ENCODE measurements at regions not wholly inside any gene's neighbourhood (a gene's known extent, or its start where the extent isn't known, plus 50 kb on each side); places are given as distances from the start of the nearest gene placed in this dataset.

- Histone ChIP-seq H2AFZ (no peak overlapping the region), H3K4me3 (no peak overlapping the region), H3K4me2 (no peak overlapping the region), H3K9me3 (ENCODE audit: low read depth) (no peaks in the 10 kb centered on the region), H3K79me2 (no peaks in the 10 kb centered on the region), H3K36me3 (replicated peaks; ENCODE audit: insufficient read depth, low read depth) (no peaks in the 10 kb centered on the region), H3K9me2 (replicated peaks; ENCODE audit: insufficient read depth) (no peaks in the 10 kb centered on the region), H4K20me1 (ENCODE audit: insufficient read depth, poor library complexity, severe bottlenecking) (no peaks in the 10 kb centered on the region), H3K27me3 (no peaks in the 10 kb centered on the region), H3K4me1 (ENCODE audit: insufficient read depth) (no peaks in the 10 kb centered on the region), H3K27ac (no peak overlapping the region)
- TF ChIP-seq EZH2 (IDR thresholded peaks at IDR 0.05; ENCODE audit: borderline replicate concordance) (no peak), CTCF (IDR thresholded peaks at IDR 0.05; ENCODE audit: poor library complexity) (no peak), EZH2phosphoT487 (IDR thresholded peaks at IDR 0.05; ENCODE audit: low read depth, severe bottlenecking, unreplicated experiment) (no peak)
- no peak for DNase-seq (ENCODE audit: low spot score)
- WGBS (ENCODE audit: low lambda C conversion rate, missing lambda C conversion rate), result 100% methylated on average over 1 of the region's 1 CpG
Observed at GRCh38 chr4:122522944-122523343, 66.4 kb upstream of the IL2 start.

- H3K27me3 ChIP-seq, result no peaks in the 10 kb centered on the region
- no peak overlapping the region for H2AFZ ChIP-seq
- H3K79me2 ChIP-seq, result no peaks in the 10 kb centered on the region
- 88% methylated on average over 1 of the region's 1 CpG for WGBS (ENCODE audit: low lambda C conversion rate, missing lambda C conversion rate)
- H3K4me2 ChIP-seq, result no peak overlapping the region
- no peaks in the 10 kb centered on the region for H3K36me3 ChIP-seq (replicated peaks; ENCODE audit: insufficient read depth, low read depth)
- H3K27ac ChIP-seq, result no peak overlapping the region
- TF ChIP-seq EZH2phosphoT487 (IDR thresholded peaks at IDR 0.05; ENCODE audit: low read depth, severe bottlenecking, unreplicated experiment) (no peak), EZH2 (IDR thresholded peaks at IDR 0.05; ENCODE audit: borderline replicate concordance) (no peak), CTCF (IDR thresholded peaks at IDR 0.05; ENCODE audit: poor library complexity) (no peak)
- no peak overlapping the region for H3K4me3 ChIP-seq
- H4K20me1 ChIP-seq (ENCODE audit: insufficient read depth, poor library complexity, severe bottlenecking), result no peaks in the 10 kb centered on the region
- H3K4me1 ChIP-seq (ENCODE audit: insufficient read depth), result no peaks in the 10 kb centered on the region
- H3K9me2 ChIP-seq (replicated peaks; ENCODE audit: insufficient read depth), result no peaks in the 10 kb centered on the region
- DNase-seq (ENCODE audit: low spot score), result no peak
- no peaks in the 10 kb centered on the region for H3K9me3 ChIP-seq (ENCODE audit: low read depth)
Observed at GRCh38 chr4:122517345-122517744, 60.8 kb upstream of the IL2 start.

GRCh38 chr4:122516376-122516775 is 59.9 kb upstream of the IL2 start:
- no peaks in the 10 kb centered on the region for H3K4me1 ChIP-seq (ENCODE audit: insufficient read depth)
- no peak overlapping the region for H3K4me2 ChIP-seq
- H3K36me3 ChIP-seq (replicated peaks; ENCODE audit: insufficient read depth, low read depth), result no peaks in the 10 kb centered on the region
- no peak for DNase-seq (ENCODE audit: low spot score)
- H2AFZ ChIP-seq, result no peak overlapping the region
- H3K27me3 ChIP-seq, result no peaks in the 10 kb centered on the region
- H3K4me3 ChIP-seq, result no peak overlapping the region
- H3K27ac ChIP-seq, result no peak overlapping the region
- 76% methylated on average over 1 of the region's 1 CpG for WGBS (ENCODE audit: low lambda C conversion rate, missing lambda C conversion rate)
- H3K9me3 ChIP-seq (ENCODE audit: low read depth), result no peaks in the 10 kb centered on the region
- TF ChIP-seq EZH2phosphoT487 (IDR thresholded peaks at IDR 0.05; ENCODE audit: low read depth, severe bottlenecking, unreplicated experiment) (no peak), EZH2 (IDR thresholded peaks at IDR 0.05; ENCODE audit: borderline replicate concordance) (no peak), CTCF (IDR thresholded peaks at IDR 0.05; ENCODE audit: poor library complexity) (no peak)
- no peaks in the 10 kb centered on the region for H3K79me2 ChIP-seq
- no peaks in the 10 kb centered on the region for H4K20me1 ChIP-seq (ENCODE audit: insufficient read depth, poor library complexity, severe bottlenecking)
- H3K9me2 ChIP-seq (replicated peaks; ENCODE audit: insufficient read depth), result no peaks in the 10 kb centered on the region

GRCh38 chr4:122514671-122515070 is 58.1 kb upstream of the IL2 start:
- Histone ChIP-seq H3K4me3 (no peak overlapping the region), H3K4me1 (ENCODE audit: insufficient read depth) (no peaks in the 10 kb centered on the region), H3K4me2 (no peak overlapping the region), H4K20me1 (ENCODE audit: insufficient read depth, poor library complexity, severe bottlenecking) (no peaks in the 10 kb centered on the region), H3K9me2 (replicated peaks; ENCODE audit: insufficient read depth) (no peaks in the 10 kb centered on the region), H3K79me2 (no peaks in the 10 kb centered on the region), H3K36me3 (replicated peaks; ENCODE audit: insufficient read depth, low read depth) (no peaks in the 10 kb centered on the region), H3K27ac (no peak overlapping the region), H2AFZ (no peak overlapping the region), H3K9me3 (ENCODE audit: low read depth) (no peaks in the 10 kb centered on the region), H3K27me3 (no peaks in the 10 kb centered on the region)
- WGBS (ENCODE audit: low lambda C conversion rate, missing lambda C conversion rate), result 68% methylated on average over 3 of the region's 3 CpGs
- no peak for DNase-seq (ENCODE audit: low spot score)
- TF ChIP-seq EZH2 (IDR thresholded peaks at IDR 0.05; ENCODE audit: borderline replicate concordance) (no peak), EZH2phosphoT487 (IDR thresholded peaks at IDR 0.05; ENCODE audit: low read depth, severe bottlenecking, unreplicated experiment) (no peak), CTCF (IDR thresholded peaks at IDR 0.05; ENCODE audit: poor library complexity) (no peak)

Measured in hepatocyte (in vitro differentiated cells).